ENCODE measurements at regions not wholly inside any gene's neighbourhood (a gene's known extent, or its start where the extent isn't known, plus 50 kb on each side); places are given as distances from the start of the nearest gene placed in this dataset.

DNA sequence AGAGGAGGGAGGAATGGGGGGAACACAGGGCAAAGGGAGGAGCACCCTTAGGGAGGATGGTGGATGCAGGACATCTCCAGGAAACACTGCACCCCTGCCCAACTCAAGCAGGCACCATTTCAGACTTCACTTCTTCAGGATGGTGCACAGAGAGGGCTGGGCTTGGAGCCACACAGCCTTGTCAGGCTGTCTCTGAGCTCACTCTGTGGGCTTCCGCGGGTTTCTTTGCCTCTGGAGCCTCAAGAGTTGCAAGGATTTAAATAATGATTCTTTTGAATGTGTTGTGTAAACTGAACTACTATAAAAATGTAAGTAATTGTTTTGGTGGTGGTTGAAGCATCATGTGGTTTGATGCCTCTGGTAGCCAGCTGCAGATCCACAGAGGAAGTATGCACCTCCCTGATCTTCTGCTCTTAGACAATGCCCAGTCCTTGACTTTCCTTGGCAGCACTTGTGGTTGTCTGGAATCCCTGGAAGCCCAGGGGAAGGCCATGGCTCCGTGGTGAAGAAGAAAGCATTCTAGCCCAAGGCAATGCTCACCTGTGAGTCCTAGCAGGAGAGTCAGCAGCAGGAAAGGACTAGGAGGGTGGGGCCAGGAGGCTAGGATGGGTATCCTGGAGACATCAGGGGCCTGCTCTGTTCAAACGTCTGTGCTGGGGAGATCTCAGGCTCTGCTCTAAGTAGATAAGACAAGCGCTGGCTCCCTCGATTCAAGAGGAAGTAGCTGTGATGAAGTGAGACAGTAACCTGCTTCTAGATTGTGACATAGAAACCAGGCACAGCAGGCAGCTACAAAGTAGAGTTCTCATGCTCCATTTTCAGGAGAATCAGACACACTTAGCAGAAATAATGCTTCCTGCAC is 50.2 kb upstream of the SIRPG start:
- DNase-seq, result no peak

All from activated gamma-delta T cell (primary cell).